ENCODE measurements at regions not wholly inside any gene's neighbourhood (a gene's known extent, or its start where the extent isn't known, plus 50 kb on each side); places are given as distances from the start of the nearest gene placed in this dataset.
A peak's percentile ranks its signal among the peaks of the same experiment; 100 is the strongest.

- no peak for DNase-seq
Observed at GRCh38 chr13:33520468-33520839, 234.9 kb upstream of the STARD13 start.

- no peak for DNase-seq
Observed at GRCh38 chr13:33524086-33524485, 238.5 kb upstream of the STARD13 start.

- no peak for DNase-seq
Observed at GRCh38 chr13:33525763-33526162, 240.2 kb upstream of the STARD13 start.

- DNase-seq, result no peak
Observed at GRCh38 chr13:33526718-33527117, 241.2 kb upstream of the STARD13 start.

DNA sequence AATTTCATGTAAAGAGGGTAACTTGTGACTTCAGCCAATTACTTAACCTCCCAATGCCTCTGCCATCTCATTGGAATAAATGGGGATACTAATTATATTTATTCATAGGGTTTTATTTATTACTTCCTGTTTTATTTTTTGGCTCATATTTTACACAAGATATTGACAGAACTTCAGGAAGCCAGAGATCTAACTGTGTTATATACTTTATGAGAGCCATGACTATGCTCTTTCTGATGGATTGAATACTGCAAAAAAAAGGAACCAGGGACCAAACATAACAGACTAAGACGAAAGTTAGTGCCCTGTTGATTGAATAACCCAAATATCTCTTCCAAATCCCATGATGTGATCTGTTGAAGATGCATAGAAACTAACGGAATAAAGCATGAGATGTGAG lies 243.3 kb upstream of the STARD13 start:
- DNase-seq, result no peak

- no peak for DNase-seq
Observed at GRCh38 chr13:33531484-33531883, 245.9 kb upstream of the STARD13 start.

GRCh38 chr13:33535061-33535460 lies 249.5 kb upstream of the STARD13 start:
- no peak for DNase-seq

GRCh38 chr13:33536601-33537000 lies 251.0 kb upstream of the STARD13 start:
- no peak for DNase-seq

- peak in 1 of 3 experiments; percentile 17 for DNase-seq
Observed at GRCh38 chr13:33537026-33537425, 251.5 kb upstream of the STARD13 start.

DNA sequence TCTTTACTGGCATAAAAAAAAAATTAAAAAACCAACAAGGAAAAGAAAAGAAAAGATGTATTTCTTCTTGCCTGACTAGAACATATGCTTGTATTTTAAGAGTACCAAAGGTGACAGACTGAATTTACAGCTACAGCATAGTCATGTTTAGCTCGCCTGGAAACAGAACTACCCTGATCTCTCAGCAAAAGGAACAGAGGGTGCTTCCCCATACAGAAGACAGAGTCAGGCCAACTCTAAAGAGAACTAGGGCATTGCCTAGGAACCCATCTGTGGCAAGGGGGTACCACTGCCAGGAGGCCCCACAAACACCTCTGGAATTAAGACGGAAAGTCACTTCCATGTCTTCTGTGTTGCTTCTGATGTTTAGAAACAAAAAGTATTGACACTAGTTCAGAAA lies 252.1 kb upstream of the STARD13 start:
- no peak for DNase-seq

DNA sequence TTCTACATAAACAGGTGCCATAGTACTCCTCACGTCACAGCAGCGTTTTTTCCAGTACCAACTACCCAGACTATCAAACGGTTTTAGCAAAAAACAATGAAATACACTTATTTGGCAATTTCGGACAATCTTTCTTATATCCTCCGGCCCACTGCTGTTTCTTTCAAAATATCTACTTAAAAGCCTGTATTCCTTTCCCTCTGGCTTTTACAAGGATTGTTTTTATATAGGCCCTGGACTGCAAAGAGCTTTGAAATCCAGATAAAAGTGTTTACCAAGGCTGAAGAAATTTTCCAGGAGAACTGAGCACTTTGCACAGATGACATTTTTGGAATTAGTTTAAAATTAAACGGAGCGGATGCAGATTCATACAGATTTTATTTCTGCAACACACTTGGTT lies 255.9 kb upstream of the STARD13 start:
- peak in 1 of 3 experiments; percentile 42 for DNase-seq

- DNase-seq, result no peak
Observed at GRCh38 chr13:33541962-33542308, 256.4 kb upstream of the STARD13 start.

GRCh38 chr13:33542309-33543088 lies 256.9 kb upstream of the STARD13 start:
- peak; percentile 95 to 97 (median 97) for DNase-seq

GRCh38 chr13:33543089-33543459 lies 257.5 kb upstream of the STARD13 start:
- DNase-seq, result no peak

DNA sequence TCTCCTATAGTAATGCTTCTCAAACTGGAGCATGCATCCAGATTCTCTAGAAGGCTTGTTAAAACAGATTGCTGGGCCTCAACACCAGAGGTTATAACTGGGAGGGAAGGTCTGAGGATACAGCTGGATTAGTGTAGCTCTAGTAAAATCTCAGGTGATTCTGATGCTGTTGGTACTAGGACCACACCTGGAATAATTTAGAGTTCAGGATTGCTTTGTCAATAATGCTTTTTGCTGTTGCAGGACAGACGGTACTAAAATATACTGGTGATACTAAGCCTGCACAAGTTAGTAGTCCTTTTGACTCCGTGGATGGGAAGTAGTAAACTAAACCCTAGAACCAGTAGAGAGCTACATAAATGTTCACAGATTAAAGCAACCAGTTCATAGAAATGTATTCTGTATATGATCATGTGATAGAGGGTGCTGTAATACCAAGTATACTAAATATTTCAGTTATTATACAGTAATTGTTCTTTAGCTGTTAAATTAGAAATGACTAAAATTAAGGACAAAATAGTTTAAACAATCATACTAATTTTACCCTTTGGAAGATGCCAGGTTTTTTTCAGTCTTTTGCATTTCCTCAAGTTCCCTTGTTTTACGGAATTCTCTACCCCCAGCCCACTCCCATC lies 258.2 kb upstream of the STARD13 start:
- DNase-seq, result peak in 2 of 3 experiments; percentile 31 to 65

GRCh38 chr13:33544308-33544707 lies 258.8 kb upstream of the STARD13 start:
- peak in 2 of 3 experiments; percentile 4 to 62 for DNase-seq

GRCh38 chr13:33545492-33545891 lies 259.9 kb upstream of the STARD13 start:
- DNase-seq, result peak in 1 of 3 experiments; percentile 4

- no peak for DNase-seq
Observed at GRCh38 chr13:33547035-33547434, 261.5 kb upstream of the STARD13 start.

- DNase-seq, result no peak
Observed at GRCh38 chr13:33548069-33548468, 262.5 kb upstream of the STARD13 start.

DNA sequence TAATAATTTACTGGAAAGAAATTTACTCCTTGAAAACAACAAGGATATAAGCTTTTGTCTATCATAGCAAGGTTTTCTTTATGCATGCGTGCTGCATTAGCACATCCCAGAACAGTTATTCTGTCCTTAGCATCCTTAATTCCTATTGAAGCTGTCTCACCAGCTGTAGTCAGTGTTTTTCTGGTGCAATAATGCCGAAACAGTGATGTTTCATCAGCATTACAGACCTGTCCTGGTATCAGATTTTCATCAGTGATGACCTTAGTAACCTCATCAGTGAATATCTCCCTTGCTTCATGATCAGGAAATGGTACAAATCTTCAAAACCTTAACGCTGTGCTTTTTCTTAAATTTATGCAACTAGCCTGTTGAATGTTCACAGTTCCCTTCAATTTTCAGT lies 264.7 kb upstream of the STARD13 start:
- no peak for DNase-seq

GRCh38 chr13:33550885-33551284 lies 265.3 kb upstream of the STARD13 start:
- DNase-seq, result no peak

DNA sequence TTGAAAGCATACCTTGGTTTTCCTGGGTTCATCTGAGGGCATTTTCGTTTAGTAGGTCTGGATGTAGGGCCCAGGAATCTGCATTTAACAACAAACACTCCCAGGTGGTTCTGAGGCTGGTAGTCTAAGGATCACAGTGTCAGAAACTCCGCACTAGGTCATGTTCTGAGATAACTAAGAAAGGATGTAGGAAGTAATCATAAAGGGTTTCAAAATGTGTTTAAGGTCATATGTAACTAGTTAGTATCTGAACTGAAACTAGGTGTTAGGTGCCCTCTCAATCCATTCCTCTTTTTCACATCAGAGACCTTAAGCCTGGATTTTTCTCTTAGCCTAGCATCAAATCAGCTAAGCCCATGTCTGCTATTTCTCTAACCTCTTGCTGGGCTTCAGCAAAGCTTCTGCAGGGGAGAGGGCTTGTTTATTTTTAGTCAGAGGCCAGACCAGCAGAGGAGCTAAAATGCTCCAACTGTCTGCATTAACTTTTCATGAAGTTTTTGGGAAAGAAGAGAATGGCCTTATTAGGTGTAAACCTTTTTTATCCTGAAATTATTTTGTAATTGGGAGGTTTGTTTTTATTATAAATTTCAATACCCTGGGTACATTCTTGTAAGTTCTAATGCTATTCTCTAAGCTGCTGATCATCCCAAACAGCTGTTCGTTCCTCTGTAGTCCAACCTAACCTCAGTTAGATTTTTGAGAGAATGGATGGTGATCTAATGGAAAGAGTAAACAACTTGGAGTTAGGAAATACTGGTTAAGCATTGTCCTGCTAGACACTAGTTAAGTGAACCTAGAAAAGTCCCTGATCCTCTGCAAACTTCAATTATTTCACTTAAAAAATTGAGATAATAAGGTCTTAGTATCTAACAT lies 262.8 kb upstream of the RFC3 start:
- DNase-seq, result no peak

- DNase-seq, result no peak
Observed at GRCh38 chr13:33556828-33557227, 261.1 kb upstream of the RFC3 start.

DNA sequence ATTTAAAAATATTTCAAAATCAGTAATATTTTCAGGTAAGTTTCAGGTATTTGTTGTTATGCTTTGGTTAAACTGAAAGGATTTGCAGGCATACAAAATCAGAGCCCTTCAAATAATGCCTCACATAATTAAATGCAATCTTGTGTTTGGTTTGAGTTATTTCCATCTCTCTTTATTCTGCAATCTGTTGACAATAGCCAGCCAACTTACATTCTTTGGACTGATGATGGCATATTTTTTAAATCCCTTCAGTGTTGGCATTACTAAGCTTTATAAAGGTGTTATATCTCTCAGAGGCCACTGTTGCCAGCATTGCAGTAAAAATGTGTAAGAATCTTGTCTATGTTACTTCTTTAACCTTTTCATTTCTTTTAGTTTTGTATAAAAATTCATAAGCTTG lies 257.2 kb upstream of the RFC3 start:
- peak in 1 of 3 experiments; percentile 25 for DNase-seq

Measured in NCI-H1417 (cell line).